Endothelial cell of umbilical vein (primary cell): ENCODE measurements at regions not wholly inside any gene's neighbourhood (a gene's known extent, or its start where the extent isn't known, plus 50 kb on each side); places are given as distances from the start of the nearest gene placed in this dataset.

Experiments used
- BruUV-seq: library from RNA; stranded (reverse); fragments of 400-500 nt; replicated peaks from 2 replicates; lab custom pipeline; 2021; lab: Mats Ljungman, UMichigan
- CTCF ChIA-PET: fragments of 300-600, 350-600 bp; sonication (Branson Sonifier 250); formaldehyde crosslinking; loops from one replicate; lab custom pipeline; 2021; ENCODE audit warnings: antibody characterized with exemption, inconsistent platforms; lab: Charles Lee
- POLR2A ChIA-PET: fragments of 300-600, 350-600 bp; sonication (Branson Sonifier 250); formaldehyde crosslinking; loops from one replicate; lab custom pipeline; 2021; ENCODE audit warnings: antibody characterized with exemption, inconsistent platforms; lab: Charles Lee
- DNase-seq: peaks from one replicate; pipeline ENCODE4 v3.0.0-alpha.2; 2011; ENCODE audit warnings: low read depth, low spot score
- FAIRE-seq: peaks from 2 replicates; lab custom pipeline; 2011; peaks lifted over from hg19 to GRCh38; lab: Jason Lieb, UNC
- H2AFZ ChIP-seq: 2 replicates; pipeline ENCODE4 v1.6.0; 2012; ENCODE audit warnings: low read depth, low read length, control low read depth, inconsistent platforms
- H3K27ac ChIP-seq: 2 replicates; pipeline ENCODE4 v1.5.1; 2011; ENCODE audit warnings: low read depth, mild to moderate bottlenecking, control low read depth, low read length, moderate library complexity; ENCODE audit not compliant: insufficient read depth
- H3K27me3 ChIP-seq, 2 experiments: 2 replicates each; pipeline versions ENCODE4 v1.6.0 to v1.6.1; 2011; ENCODE audit warnings: low read length in 2 of 2, mixed read lengths in 1 of 2; ENCODE audit not compliant: control insufficient read depth in 2 of 2, insufficient read depth in 2 of 2
- H3K36me3 ChIP-seq, 2 experiments: 2 replicates in 1 of 2; 3 replicates in 1 of 2; pipeline ENCODE4 v1.5.1; 2011; ENCODE audit warnings: low read length in 2 of 2, mild to moderate bottlenecking in 1 of 2, moderate library complexity in 1 of 2; ENCODE audit not compliant: control insufficient read depth in 2 of 2, insufficient read depth in 2 of 2; ENCODE audit errors: extremely low read depth in 1 of 2
- H3K4me1 ChIP-seq: 3 replicates; pipeline ENCODE4 v1.5.1; 2011; ENCODE audit warnings: mild to moderate bottlenecking, low read length; ENCODE audit not compliant: control insufficient read depth, insufficient read depth; ENCODE audit errors: extremely low read depth
- H3K4me2 ChIP-seq: 2 replicates; pipeline ENCODE4 v1.6.1; 2011; ENCODE audit warnings: low read length, control low read depth, mixed read lengths; ENCODE audit not compliant: insufficient read depth
- H3K4me3 ChIP-seq, 3 experiments: fragments of 200-600 bp in 1 of 3; sonication (generic), shearing (Covaris generic) in 1 of 3; replicated peaks in 1 of 3; 2 replicates each; pipeline ENCODE4 v1.5.1; 2011 to 2016; ENCODE audit warnings: control low read depth in 3 of 3, low read length in 3 of 3, mild to moderate bottlenecking in 2 of 3, inconsistent platforms in 1 of 3, low read depth in 1 of 3, moderate library complexity in 1 of 3; ENCODE audit not compliant: insufficient read depth in 1 of 3
- H3K79me2 ChIP-seq: 2 replicates; pipeline ENCODE4 v1.6.0; 2012; ENCODE audit warnings: low read length, inconsistent platforms; ENCODE audit not compliant: control insufficient read depth, insufficient read depth
- H3K9ac ChIP-seq: replicated peaks from 2 replicates; pipeline ENCODE3; 2011; ENCODE audit warnings: low read length, control low read depth; ENCODE audit not compliant: insufficient read depth; ENCODE audit errors: extremely low read depth
- H3K9me1 ChIP-seq: replicated peaks from 3 replicates; pipeline ENCODE4 v1.6.0; 2011; ENCODE audit warnings: mild to moderate bottlenecking, low read length; ENCODE audit not compliant: control insufficient read depth, insufficient read depth; ENCODE audit errors: extremely low read depth
- H3K9me3 ChIP-seq: replicated peaks from 2 replicates; pipeline ENCODE4 v1.5.1; 2012; ENCODE audit warnings: low read length, inconsistent platforms; ENCODE audit not compliant: control insufficient read depth, insufficient read depth
- H4K20me1 ChIP-seq: replicated peaks from 2 replicates; pipeline ENCODE3; 2011; ENCODE audit warnings: mild to moderate bottlenecking, low read length; ENCODE audit not compliant: control insufficient read depth, insufficient read depth; ENCODE audit errors: extremely low read depth
- GATA2 ChIP-seq: IDR thresholded peaks from 2 replicates; pipeline ENCODE4 v1.7.0; 2011; ENCODE audit warnings: low read depth, mild to moderate bottlenecking, moderate library complexity, mixed read lengths, low read length; ENCODE audit not compliant: insufficient read length, insufficient read depth
- JUN ChIP-seq: IDR thresholded peaks from 2 replicates; pipeline ENCODE4 v1.6.1; 2011; ENCODE audit warnings: borderline replicate concordance, low read depth; ENCODE audit not compliant: insufficient read length, insufficient read depth
- MAX ChIP-seq: IDR thresholded peaks from 2 replicates; pipeline ENCODE4 v1.6.1; 2011; ENCODE audit not compliant: insufficient read depth, insufficient read length
- MYC ChIP-seq: IDR thresholded peaks from one replicate; pipeline ENCODE4 v1.6.1; 2011; ENCODE audit warnings: mild to moderate bottlenecking, low read depth, low read length
- POLR2AphosphoS5 ChIP-seq: IDR thresholded peaks from 2 replicates; pipeline ENCODE4 v1.6.1; 2012; ENCODE audit warnings: low read depth, mild to moderate bottlenecking, control low read depth, low read length, moderate library complexity; ENCODE audit not compliant: insufficient read depth
- dilution Hi-C: fragments of 300-500 bp; cut with MboI; formaldehyde crosslinking; loops from one replicate; pipeline ENCODE4 v1.15.0; 2019; ENCODE audit warnings: low sequenced_read_pairs; ENCODE audit not compliant: extremely low pct_ligation_motif_present
- intact Hi-C: fragments of 100-400 bp; cut with micrococcal nuclease; formaldehyde crosslinking; loops from one replicate; pipeline ENCODE4 v1.10.0; 2022
- TF ChIP-seq, protein P1 (sequence below), 2 donors: IDR thresholded peaks; 1 replicate in 1 of 2; 2 replicates in 1 of 2; pipeline ENCODE4 v1.5.1; 2011; ENCODE audit warnings: low read length in 2 of 2, mild to moderate bottlenecking in 2 of 2, moderate library complexity in 2 of 2, control low read depth in 1 of 2, inconsistent platforms in 1 of 2, low read depth in 1 of 2; ENCODE audit not compliant: insufficient read depth in 1 of 2; ENCODE audit errors: extremely low read depth in 1 of 2

DNA sequence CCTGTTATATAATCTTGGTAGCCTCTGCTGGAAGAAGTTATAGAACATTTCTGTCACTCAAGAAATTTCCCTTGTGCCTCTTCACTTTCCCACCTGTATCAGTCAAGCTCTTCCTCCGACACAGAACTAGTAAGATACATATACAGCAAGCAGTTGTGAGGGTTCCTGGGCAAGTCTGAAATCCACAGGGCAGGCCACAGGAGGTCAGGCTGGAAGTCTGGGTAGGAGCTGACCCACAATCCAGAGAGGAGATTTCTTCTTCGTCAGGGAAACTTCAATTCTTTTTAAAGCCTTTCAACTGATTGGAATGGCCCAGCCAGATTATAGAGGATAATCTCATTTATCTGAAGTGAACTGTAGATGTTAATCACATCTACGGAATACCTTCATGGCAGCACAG lies 96.4 kb upstream of the FMN2 start:
- DNase-seq: no peak
- ChIA-PET POLR2A (no interaction called here), CTCF (interaction anchor here (1.8 kb wide), 1 partner anchor 10 kb away, joined by 9 read pairs; no protein-coding TSS in a partner anchor)

GRCh38 chr1:239997160-239997514 lies 94.5 kb upstream of the FMN2 start:
- DNase-seq: no peak
- Histone ChIP-seq H3K4me2 (no peak overlapping the region), H3K27me3 (peaks cover 9 to 31% of the 10 kb centered on the region in 2 experiments), H3K4me3 (no peak overlapping the region), H3K9me1 (no peaks in the 10 kb centered on the region), H2AFZ (no peak overlapping the region), H3K9ac (no peak overlapping the region), H4K20me1 (no peaks in the 10 kb centered on the region), H3K36me3 (no peaks in the 10 kb centered on the region), H3K4me1 (no peaks in the 10 kb centered on the region), H3K79me2 (no peaks in the 10 kb centered on the region), H3K9me3 (no peaks in the 10 kb centered on the region), H3K27ac (no peak overlapping the region)
- intact Hi-C loops (no loop called here), dilution Hi-C loops (no loop called here)
- POLR2A ChIA-PET: no interaction called here
- TF ChIP-seq MAX (no peak), JUN (no peak), MYC (no peak), POLR2AphosphoS5 (no peak)
- TF ChIP-seq, protein P1, sequence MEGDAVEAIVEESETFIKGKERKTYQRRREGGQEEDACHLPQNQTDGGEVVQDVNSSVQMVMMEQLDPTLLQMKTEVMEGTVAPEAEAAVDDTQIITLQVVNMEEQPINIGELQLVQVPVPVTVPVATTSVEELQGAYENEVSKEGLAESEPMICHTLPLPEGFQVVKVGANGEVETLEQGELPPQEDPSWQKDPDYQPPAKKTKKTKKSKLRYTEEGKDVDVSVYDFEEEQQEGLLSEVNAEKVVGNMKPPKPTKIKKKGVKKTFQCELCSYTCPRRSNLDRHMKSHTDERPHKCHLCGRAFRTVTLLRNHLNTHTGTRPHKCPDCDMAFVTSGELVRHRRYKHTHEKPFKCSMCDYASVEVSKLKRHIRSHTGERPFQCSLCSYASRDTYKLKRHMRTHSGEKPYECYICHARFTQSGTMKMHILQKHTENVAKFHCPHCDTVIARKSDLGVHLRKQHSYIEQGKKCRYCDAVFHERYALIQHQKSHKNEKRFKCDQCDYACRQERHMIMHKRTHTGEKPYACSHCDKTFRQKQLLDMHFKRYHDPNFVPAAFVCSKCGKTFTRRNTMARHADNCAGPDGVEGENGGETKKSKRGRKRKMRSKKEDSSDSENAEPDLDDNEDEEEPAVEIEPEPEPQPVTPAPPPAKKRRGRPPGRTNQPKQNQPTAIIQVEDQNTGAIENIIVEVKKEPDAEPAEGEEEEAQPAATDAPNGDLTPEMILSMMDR (IDR thresholded peaks at IDR 0.05; ENCODE audit: extremely low read depth in 1 of 2, insufficient read depth in 1 of 2, low read depth in 1 of 2, low read length in 2 of 2): no peak
- BruUV-seq: no TSS peak
- FAIRE-seq: no peak
- CTCF ChIA-PET: interaction anchor here (1.8 kb wide), 1 partner anchor 8 kb away, joined by 9 read pairs; no protein-coding TSS in a partner anchor

More for the DNA sequence above, 96.4 kb upstream of the FMN2 start:
- no peaks in the 10 kb centered on the region for H4K20me1 ChIP-seq
- peaks cover 9 to 31% of the 10 kb centered on the region in 2 experiments for H3K27me3 ChIP-seq
- H3K4me1 ChIP-seq: no peaks in the 10 kb centered on the region
- no peak overlapping the region for H2AFZ ChIP-seq
- BruUV-seq: no TSS peak
- no peak overlapping the region for H3K4me2 ChIP-seq
- dilution Hi-C loops (no loop called here), intact Hi-C loops (no loop called here)
- H3K9me1 ChIP-seq: no peaks in the 10 kb centered on the region
- H3K9me3 ChIP-seq: no peaks in the 10 kb centered on the region
- H3K27ac ChIP-seq: no peak overlapping the region
- no peak overlapping the region for H3K9ac ChIP-seq
- TF ChIP-seq MAX (no peak), JUN (no peak), GATA2 (no peak)
- no peaks in the 10 kb centered on the region for H3K79me2 ChIP-seq
- H3K36me3 ChIP-seq: no peaks in the 10 kb centered on the region
- H3K4me3 ChIP-seq: no peak overlapping the region
- FAIRE-seq: no peak
